B cell (primary cell): ENCODE measurements at regions not wholly inside any gene's neighbourhood (a gene's known extent, or its start where the extent isn't known, plus 50 kb on each side); places are given as distances from the start of the nearest gene placed in this dataset.
"Not testable (repeated sequence)": the region's sequence is repeated elsewhere in the genome, so short reads cannot be mapped to it uniquely, and the experiment has no call there.

ENCODE experiments used
- CTCF ChIP-seq: fragments of 200-600 bp; IDR thresholded peaks from one replicate; pipeline ENCODE4 v1.8.0; 2022; ENCODE audit warnings: antibody characterized with exemption, mild to moderate bottlenecking
- EZH2 ChIP-seq: IDR thresholded peaks from 2 replicates; pipeline ENCODE4 v1.6.1; 2012; ENCODE audit warnings: borderline replicate concordance, low read depth, mild to moderate bottlenecking, moderate library complexity, low read length; ENCODE audit not compliant: insufficient read depth, poor library complexity, severe bottlenecking

DNA sequence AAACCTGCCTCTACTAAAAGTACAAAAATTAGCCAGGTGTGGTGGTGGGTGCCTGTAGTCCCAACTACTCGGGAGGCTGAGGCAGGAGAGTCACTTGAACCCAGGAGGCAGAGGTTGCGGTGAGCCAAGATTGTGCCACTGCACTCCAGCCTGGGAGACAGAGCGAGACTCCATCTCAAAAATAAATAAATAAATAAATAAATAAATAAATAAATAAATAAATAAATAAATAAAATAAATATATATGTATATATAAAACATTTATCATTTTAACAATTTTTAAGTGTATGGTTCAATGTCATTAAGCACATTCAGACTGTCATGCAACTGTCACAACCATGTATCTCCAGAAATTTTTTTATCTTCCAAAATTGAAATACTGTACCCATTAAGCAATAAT is 147.1 kb upstream of the FOXP2 start:
- TF ChIP-seq CTCF, EZH2: not testable (repeated sequence)
